ENCODE measurements at regions not wholly inside any gene's neighbourhood (a gene's known extent, or its start where the extent isn't known, plus 50 kb on each side); places are given as distances from the start of the nearest gene placed in this dataset.

GRCh38 chr2:2906091-2906490 lies 471.5 kb downstream of the EIPR1 start:
- no peak overlapping the region for H3K18ac ChIP-seq (ENCODE audit: extremely low read depth, low read length)
- H4K5ac ChIP-seq (ENCODE audit: insufficient read length, low read depth, low read length) = no peak overlapping the region
- no peaks in the 10 kb centered on the region for H3K9me3 ChIP-seq (ENCODE audit: insufficient read depth in 2 of 2, low read depth in 1 of 2, low read length in 1 of 2)
- H2AFZ ChIP-seq (ENCODE audit: low read length) = no peak overlapping the region
- H3K4ac ChIP-seq (replicated peaks; ENCODE audit: insufficient read length, low read depth, low read length) = no peak overlapping the region
- H4K20me1 ChIP-seq (replicated peaks in 1 of 2; ENCODE audit: control insufficient read depth in 1 of 2, insufficient read depth in 2 of 2, low read length in 2 of 2) = no peaks in the 10 kb centered on the region
- no peak overlapping the region for H3K14ac ChIP-seq (ENCODE audit: insufficient read length)
- H3K9ac ChIP-seq (replicated peaks in 1 of 4; ENCODE audit: extremely low read depth in 1 of 4, low read depth in 3 of 4, low read length in 3 of 4) = no peak overlapping the region
- H2BK15ac ChIP-seq (ENCODE audit: low read length) = no peak overlapping the region
- no peak overlapping the region for H2BK5ac ChIP-seq (ENCODE audit: low read depth, low read length)
- H3K79me1 ChIP-seq (ENCODE audit: low read depth, low read length) = no peaks in the 10 kb centered on the region
- no peak overlapping the region for H3K4me2 ChIP-seq (ENCODE audit: insufficient read depth in 1 of 2, low read depth in 2 of 2, low read length in 2 of 2)
- FAIRE-seq (no peak), DNase-seq (ENCODE audit: low read depth in 1 of 2, low spot score in 2 of 2) (no peak)
- no peak overlapping the region for H3K27ac ChIP-seq (ENCODE audit: low read depth, low read length)
- H3K36me3 ChIP-seq (ENCODE audit: control insufficient read depth in 2 of 4, insufficient read depth in 4 of 4, low read length in 3 of 4) = no peaks in the 10 kb centered on the region
- H2BK20ac ChIP-seq (ENCODE audit: low read length) = no peak overlapping the region
- H3K4me1 ChIP-seq (replicated peaks in 1 of 4; ENCODE audit: control insufficient read depth in 3 of 4, insufficient read depth in 4 of 4, low read length in 3 of 4) = no peaks in the 10 kb centered on the region
- H2BK120ac ChIP-seq (replicated peaks; ENCODE audit: low read depth, low read length) = no peak overlapping the region
- WGBS, 2 experiments (ENCODE audit: extremely low coverage in 1 of 2, insufficient coverage in 1 of 2, insufficient read length in 1 of 2, insufficient replicate concordance in 2 of 2, low coverage in 1 of 2, low lambda C conversion rate in 2 of 2, missing lambda C conversion rate in 1 of 2) = 89% methylated on average over 7 of the region's 7 CpGs; no CpG with 5 or more reads in 1 of the 2 experiments
- POLR2A ChIA-PET (ENCODE audit: partially characterized antibody) = no interaction called here
- no peak overlapping the region for H3K56ac ChIP-seq (replicated peaks; ENCODE audit: insufficient read length, low read depth, low read length)
- no peaks in the 10 kb centered on the region; the same call in 1 of the 2 replicates for H3K23me2 ChIP-seq (ENCODE audit: low read depth, low read length)
- CTCF ChIA-PET (ENCODE audit: partially characterized antibody) = interaction anchor here (0.6 kb wide), 1 partner anchor 127 kb away, joined by 3 read pairs; no protein-coding TSS in a partner anchor
- H3K23ac ChIP-seq (ENCODE audit: insufficient read length) = no peak overlapping the region
- no peak overlapping the region for H2BK12ac ChIP-seq (ENCODE audit: low read depth, low read length)
- H3K4me3 ChIP-seq (ENCODE audit: extremely low read depth in 1 of 4, insufficient read depth in 2 of 4, low read depth in 3 of 4, low read length in 4 of 4) = no peak overlapping the region
- no peak for TF ChIP-seq SP2 (IDR thresholded peaks at IDR 0.05; ENCODE audit: low read length)
- no peak for TF ChIP-seq ATF3 (IDR thresholded peaks at IDR 0.05; ENCODE audit: insufficient read depth, low read depth, low read length)
- TF ChIP-seq TCF12 (IDR thresholded peaks at IDR 0.05; ENCODE audit: low read depth, low read length) = no peak
- TF ChIP-seq BRCA1 (IDR thresholded peaks at IDR 0.05; ENCODE audit: low read depth, low read length) = no peak
- TF ChIP-seq TBP (IDR thresholded peaks at IDR 0.05; ENCODE audit: low read depth, low read length) = no peak
- no peak for TF ChIP-seq TEAD4 (IDR thresholded peaks at IDR 0.05; ENCODE audit: low read depth, low read length)
- no peak for TF ChIP-seq CEBPB (IDR thresholded peaks at IDR 0.05; ENCODE audit: low read depth, low read length)
- TF ChIP-seq BCL11A (IDR thresholded peaks at IDR 0.05; ENCODE audit: low read depth in 2 of 2, low read length in 2 of 2) = no peak
- no peak for TF ChIP-seq BACH1 (IDR thresholded peaks at IDR 0.05; ENCODE audit: low read length)
- no peaks in the 10 kb centered on the region for H3K79me2 ChIP-seq (ENCODE audit: control insufficient read depth in 1 of 2, insufficient read depth in 2 of 2, low read length in 2 of 2)
- H4K8ac ChIP-seq (ENCODE audit: extremely low read depth, insufficient read depth, low read length) = no peak overlapping the region
- no peak overlapping the region for H4K91ac ChIP-seq (replicated peaks; ENCODE audit: insufficient read length, low read length)
- no peaks in the 10 kb centered on the region for H3K27me3 ChIP-seq (replicated peaks in 1 of 4; ENCODE audit: control insufficient read depth in 3 of 4, extremely low read depth in 1 of 4, insufficient read depth in 3 of 4, low read length in 3 of 4)
- H2AK5ac ChIP-seq (ENCODE audit: low read depth, low read length) = no peak overlapping the region

Measured in H1 (cell line).